Natural killer cell (primary cell): ENCODE measurements at regions not wholly inside any gene's neighbourhood (a gene's known extent, or its start where the extent isn't known, plus 50 kb on each side); places are given as distances from the start of the nearest gene placed in this dataset.

Source experiments
- ATAC-seq, 3 donors: fragments of 150-1000 bp in 2 of 3; fragments of 200-7000 bp in 1 of 3; cut with Tn5 transposase; 1 replicate in 1 of 3; 2 replicates in 2 of 3; pipeline ENCODE4 v1.10.0; 2021; ENCODE audit warnings: mild to moderate bottlenecking in 2 of 3, moderate library complexity in 2 of 3
- DNase-seq, 2 donors: peaks; one replicate each; pipeline versions ENCODE4 v3.0.0 to v3.0.0-alpha.2; 2013 to 2021; ENCODE audit warnings: mixed read lengths in 1 of 2
- H3K27ac ChIP-seq: one replicate; pipeline ENCODE4 v1.5.1; 2013; ENCODE audit warnings: mild to moderate bottlenecking, low read length
- H3K27me3 ChIP-seq: one replicate; pipeline ENCODE4 v1.6.1; 2013; ENCODE audit warnings: low read length; ENCODE audit not compliant: control insufficient read depth, insufficient read depth
- H3K36me3 ChIP-seq: one replicate; pipeline ENCODE4 v1.6.1; 2013; ENCODE audit warnings: low read length; ENCODE audit not compliant: control insufficient read depth, insufficient read depth
- H3K4me1 ChIP-seq: one replicate; pipeline ENCODE4 v1.6.1; 2013; ENCODE audit warnings: low read length; ENCODE audit not compliant: control insufficient read depth, insufficient read depth
- H3K4me3 ChIP-seq: one replicate; pipeline ENCODE4 v1.5.1; 2013; ENCODE audit warnings: low read length
- H3K9me3 ChIP-seq: one replicate; pipeline ENCODE4 v1.6.1; 2013; ENCODE audit warnings: low read length; ENCODE audit not compliant: control insufficient read depth, insufficient read depth
- H3K27ac Mint-ChIP-seq, 2 donors: one replicate each; pipeline ENCODE4 v1.8.0; 2022; ENCODE audit warnings: mild to moderate bottlenecking in 2 of 2, mixed read lengths in 2 of 2, moderate library complexity in 1 of 2
- H3K27me3 Mint-ChIP-seq, 2 donors: one replicate each; pipeline ENCODE4 v1.8.0; 2022; ENCODE audit warnings: low read depth in 2 of 2, mixed read lengths in 2 of 2
- H3K36me3 Mint-ChIP-seq: one replicate; pipeline ENCODE4 v1.8.0; 2022; ENCODE audit warnings: mixed read lengths
- H3K4me1 Mint-ChIP-seq, 2 donors: one replicate each; pipeline ENCODE4 v1.8.0; 2022; ENCODE audit warnings: mixed read lengths in 2 of 2
- H3K4me3 Mint-ChIP-seq: one replicate; pipeline ENCODE4 v1.8.0; 2022; ENCODE audit warnings: mild to moderate bottlenecking, moderate library complexity, mixed read lengths
- H3K9me3 Mint-ChIP-seq, 2 donors: one replicate each; pipeline ENCODE4 v1.8.0; 2022; ENCODE audit warnings: mixed read lengths in 2 of 2
- CTCF ChIP-seq: fragments of 200-600 bp; IDR thresholded peaks from one replicate; pipeline ENCODE4 v1.8.0; 2022; ENCODE audit warnings: antibody characterized with exemption
- WGBS: methylation state at CpG from one replicate; pipeline ENCODE4 v1.1.7; 2013; ENCODE audit warnings: missing lambda C conversion rate; ENCODE audit not compliant: insufficient coverage; 5-methylcytosine and 5-hydroxymethylcytosine counted together
- intact Hi-C: fragments of 100-400 bp; cut with micrococcal nuclease; formaldehyde crosslinking; loops from one replicate; pipeline ENCODE4 v1.14.2; 2022

- no peaks in the 10 kb centered on the region for H3K4me1 Mint-ChIP-seq
- intact Hi-C loops, result no loop called here
These were observed 444.2 kb upstream of the SEMA3D start for GRCh38 chr7:85630904-85631600.

GRCh38 chr7:85627791-85628586 lies 441.1 kb upstream of the SEMA3D start:
- H3K4me1 Mint-ChIP-seq, result no peaks in the 10 kb centered on the region
- no peaks in the 10 kb centered on the region for H3K27me3 ChIP-seq
- H3K36me3 Mint-ChIP-seq, result peaks cover 8% of the 10 kb centered on the region
- H3K27ac ChIP-seq, result no peak overlapping the region
- H3K4me3 ChIP-seq, result no peak overlapping the region
- peaks cover 0 to 19% of the 10 kb centered on the region in 2 donors for H3K9me3 Mint-ChIP-seq
- no peak overlapping the region for H3K27ac Mint-ChIP-seq
- intact Hi-C loops, result no loop called here
- no peaks in the 10 kb centered on the region for H3K9me3 ChIP-seq
- no peaks in the 10 kb centered on the region for H3K4me1 ChIP-seq
- DNase-seq, result no peak
- H3K4me3 Mint-ChIP-seq, result no peak overlapping the region
- no peak for TF ChIP-seq CTCF
- no peaks in the 10 kb centered on the region for H3K27me3 Mint-ChIP-seq
- ATAC-seq, result no peak
- no peaks in the 10 kb centered on the region for H3K36me3 ChIP-seq
- 92% methylated on average over 4 of the region's 5 CpGs for WGBS

More at GRCh38 chr7:85630904-85631600, 444.2 kb upstream of the SEMA3D start:
- no peak for DNase-seq
- no peak for TF ChIP-seq CTCF
- Histone ChIP-seq H3K4me3 (no peak overlapping the region), H3K9me3 (no peaks in the 10 kb centered on the region), H3K36me3 (no peaks in the 10 kb centered on the region), H3K27me3 (no peaks in the 10 kb centered on the region), H3K4me1 (no peaks in the 10 kb centered on the region), H3K27ac (no peak overlapping the region)
- Mint-ChIP-seq H3K9me3 (peaks cover 7 to 17% of the 10 kb centered on the region in 2 donors), H3K36me3 (peaks cover 8% of the 10 kb centered on the region), H3K27me3 (no peaks in the 10 kb centered on the region), H3K27ac (no peak overlapping the region), H3K4me3 (no peak overlapping the region)
- no CpG with 5 or more reads among the region's 1 CpG for WGBS
- ATAC-seq, result no peak

GRCh38 chr7:85622059-85622458 lies 435.2 kb upstream of the SEMA3D start:
- intact Hi-C loops, result no loop called here
- DNase-seq (no peak), ATAC-seq (no peak)
- Mint-ChIP-seq H3K36me3 (peaks cover 8% of the 10 kb centered on the region), H3K4me3 (no peak overlapping the region), H3K4me1 (no peaks in the 10 kb centered on the region), H3K27ac (no peak overlapping the region), H3K27me3 (no peaks in the 10 kb centered on the region), H3K9me3 (peaks cover 11 to 26% of the 10 kb centered on the region in 2 donors)
- TF ChIP-seq CTCF, result no peak
- Histone ChIP-seq H3K4me1 (no peaks in the 10 kb centered on the region), H3K36me3 (no peaks in the 10 kb centered on the region), H3K4me3 (no peak overlapping the region), H3K9me3 (peaks cover 2% of the 10 kb centered on the region), H3K27me3 (no peaks in the 10 kb centered on the region), H3K27ac (no peak overlapping the region)
- 88% methylated on average over 1 of the region's 1 CpG for WGBS
